Immature natural killer cell (primary cell): ENCODE measurements at regions not wholly inside any gene's neighbourhood (a gene's known extent, or its start where the extent isn't known, plus 50 kb on each side); places are given as distances from the start of the nearest gene placed in this dataset.

Experiments
- DNase-seq, 3 donors: peaks; one replicate each; pipeline ENCODE4 v3.0.0; 2022; ENCODE audit warnings: mixed read lengths in 1 of 3
- H3K27ac Mint-ChIP-seq, 6 donors: one replicate each; pipeline ENCODE4 v1.8.0; 2020; ENCODE audit warnings: mixed read lengths in 6 of 6, mild to moderate bottlenecking in 5 of 6, inconsistent platforms in 4 of 6, moderate library complexity in 3 of 6
- H3K27me3 Mint-ChIP-seq, 3 donors: one replicate each; pipeline ENCODE4 v1.8.0; 2020 to 2021; ENCODE audit warnings: low read depth in 3 of 3, mild to moderate bottlenecking in 3 of 3, mixed read lengths in 3 of 3, moderate library complexity in 3 of 3, inconsistent platforms in 1 of 3
- H3K36me3 Mint-ChIP-seq, 3 donors: one replicate each; pipeline ENCODE4 v1.8.0; 2020; ENCODE audit warnings: mixed read lengths in 3 of 3, inconsistent platforms in 2 of 3, mild to moderate bottlenecking in 2 of 3
- H3K4me1 Mint-ChIP-seq, 2 donors: one replicate each; pipeline ENCODE4 v1.8.0; 2020; ENCODE audit warnings: inconsistent platforms in 2 of 2, mild to moderate bottlenecking in 2 of 2, mixed read lengths in 2 of 2, moderate library complexity in 1 of 2
- H3K4me3 Mint-ChIP-seq, 5 donors: one replicate each; pipeline ENCODE4 v1.8.0; 2020; ENCODE audit warnings: mild to moderate bottlenecking in 5 of 5, mixed read lengths in 5 of 5, inconsistent platforms in 3 of 5, moderate library complexity in 3 of 5
- H3K9me3 Mint-ChIP-seq, 6 donors: one replicate each; pipeline ENCODE4 v1.8.0; 2020; ENCODE audit warnings: mild to moderate bottlenecking in 6 of 6, mixed read lengths in 6 of 6, inconsistent platforms in 4 of 6, moderate library complexity in 3 of 6

GRCh38 chr15:29466292-29466691, 196.7 kb upstream of the NSMCE3 start:
- Mint-ChIP-seq H3K9me3 (no peaks in the 10 kb centered on the region), H3K27ac (no peak overlapping the region), H3K4me1 (no peaks in the 10 kb centered on the region), H3K4me3 (no peak overlapping the region), H3K36me3 (no peaks in the 10 kb centered on the region), H3K27me3 (peaks cover 0 to 4% (median 4%) of the 10 kb centered on the region in 3 donors)
- DNase-seq = no peak

DNA sequence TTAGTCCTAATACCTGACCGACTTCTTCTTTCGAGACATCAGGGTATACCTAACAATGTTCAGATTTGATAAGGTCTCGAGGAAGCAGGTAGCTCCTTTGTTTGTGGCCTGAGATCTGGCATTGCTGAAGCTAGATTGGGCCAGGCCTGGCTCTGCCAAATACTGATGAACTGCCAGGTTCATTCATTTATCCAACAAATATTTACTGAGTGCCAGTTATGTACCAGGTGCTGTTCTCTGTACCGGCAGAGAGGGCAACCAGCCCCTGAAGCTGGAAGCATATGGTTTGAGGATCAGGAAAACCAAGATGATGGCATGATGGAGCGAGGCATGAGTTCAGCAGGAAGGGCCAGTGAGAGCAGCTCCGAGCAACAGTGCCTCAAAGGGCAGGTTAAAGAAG, 196.2 kb upstream of the NSMCE3 start:
- Mint-ChIP-seq H3K9me3 (no peaks in the 10 kb centered on the region), H3K27ac (no peak overlapping the region), H3K36me3 (no peaks in the 10 kb centered on the region), H3K4me1 (no peaks in the 10 kb centered on the region), H3K27me3 (peaks cover 0 to 4% (median 4%) of the 10 kb centered on the region in 3 donors), H3K4me3 (no peak overlapping the region)
- no peak for DNase-seq

DNA sequence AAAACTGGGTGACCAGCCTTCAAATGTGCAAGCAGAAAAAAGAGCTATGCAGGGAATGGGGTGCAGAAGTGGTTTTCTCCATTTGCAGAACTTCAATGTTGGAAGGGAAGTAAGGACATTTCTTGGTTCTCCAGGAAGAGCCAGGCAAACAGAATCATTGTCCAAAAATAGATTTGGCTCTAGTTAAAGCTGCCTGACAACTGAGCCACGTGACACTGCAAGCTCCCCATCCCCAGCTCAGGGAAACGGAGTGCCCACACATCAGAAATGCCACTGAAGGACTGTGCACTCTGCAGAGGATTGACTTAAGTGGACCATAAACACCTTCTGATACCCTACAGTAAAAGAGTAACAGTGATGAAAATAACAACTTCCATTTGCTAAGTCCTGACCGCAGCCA, 195.6 kb upstream of the NSMCE3 start:
- Mint-ChIP-seq H3K27me3 (peaks cover 0 to 4% (median 4%) of the 10 kb centered on the region in 3 donors), H3K27ac (no peak overlapping the region), H3K9me3 (no peaks in the 10 kb centered on the region), H3K36me3 (no peaks in the 10 kb centered on the region), H3K4me3 (no peak overlapping the region), H3K4me1 (no peaks in the 10 kb centered on the region)
- DNase-seq = no peak

GRCh38 chr15:29461877-29462276, 192.3 kb upstream of the NSMCE3 start:
- Mint-ChIP-seq H3K4me3 (no peak overlapping the region), H3K9me3 (no peaks in the 10 kb centered on the region), H3K36me3 (no peaks in the 10 kb centered on the region), H3K27me3 (peaks cover 0 to 3% (median 0%) of the 10 kb centered on the region in 3 donors), H3K4me1 (no peaks in the 10 kb centered on the region), H3K27ac (no peak overlapping the region)
- no peak for DNase-seq

DNA sequence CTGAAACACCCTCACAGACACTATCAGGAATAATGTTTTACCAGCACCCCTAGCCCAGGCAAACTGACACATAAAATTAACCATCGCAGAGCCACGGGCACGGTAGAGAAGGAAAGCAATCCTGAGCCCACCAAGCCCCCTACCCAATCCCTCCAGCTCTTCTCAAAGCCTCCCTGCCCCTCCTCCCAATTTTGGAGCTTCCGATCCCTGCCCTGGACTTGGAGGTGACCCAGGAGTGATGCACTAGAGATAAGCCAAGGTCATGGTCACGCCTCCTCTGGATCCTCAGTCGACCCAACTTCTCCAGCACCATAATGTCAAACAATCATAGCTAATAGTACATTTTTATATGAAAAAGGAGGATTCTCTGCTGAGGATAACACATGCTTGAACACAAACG, 188.7 kb upstream of the NSMCE3 start:
- no peaks in the 10 kb centered on the region for H3K9me3 Mint-ChIP-seq
- no peak overlapping the region for H3K4me3 Mint-ChIP-seq
- no peaks in the 10 kb centered on the region for H3K36me3 Mint-ChIP-seq
- peaks cover 0 to 6% (median 5%) of the 10 kb centered on the region in 3 donors for H3K27me3 Mint-ChIP-seq
- no peak for DNase-seq
- peaks cover 3 to 10% of the 10 kb centered on the region in 2 donors for H3K4me1 Mint-ChIP-seq
- no peak overlapping the region for H3K27ac Mint-ChIP-seq

GRCh38 chr15:29457729-29458128, 188.1 kb upstream of the NSMCE3 start:
- Mint-ChIP-seq H3K4me3 (no peak overlapping the region), H3K9me3 (no peaks in the 10 kb centered on the region), H3K27ac (no peak overlapping the region), H3K4me1 (peaks cover 7 to 17% of the 10 kb centered on the region in 2 donors), H3K36me3 (no peaks in the 10 kb centered on the region), H3K27me3 (peaks cover 0 to 6% (median 5%) of the 10 kb centered on the region in 3 donors)
- DNase-seq = no peak

DNA sequence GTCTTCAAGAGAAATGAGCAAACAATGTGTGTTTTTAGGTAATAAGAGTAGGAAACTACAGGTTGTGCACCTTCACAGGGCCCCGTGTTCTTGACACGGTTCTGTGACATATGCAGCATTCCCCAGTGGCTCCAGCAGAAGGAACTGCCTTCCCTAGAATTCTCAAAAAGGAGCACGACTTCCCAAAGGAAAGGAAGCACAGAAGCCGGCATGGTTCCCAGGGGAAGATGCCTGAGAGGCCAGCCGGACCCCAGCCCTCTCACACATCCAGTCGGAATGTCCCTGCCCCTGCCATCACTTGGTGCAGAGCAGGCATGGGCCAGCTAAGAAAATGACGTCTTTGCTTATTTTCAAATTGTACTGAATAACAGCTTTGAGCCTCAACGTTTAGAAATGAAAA, 187.3 kb upstream of the NSMCE3 start:
- Mint-ChIP-seq H3K9me3 (no peaks in the 10 kb centered on the region), H3K4me3 (no peak overlapping the region), H3K4me1 (peaks cover 8 to 20% of the 10 kb centered on the region in 2 donors), H3K36me3 (no peaks in the 10 kb centered on the region), H3K27me3 (peaks cover 0 to 6% (median 5%) of the 10 kb centered on the region in 3 donors), H3K27ac (no peak overlapping the region)
- DNase-seq = no peak

GRCh38 chr15:29456255-29456654, 186.6 kb upstream of the NSMCE3 start:
- Mint-ChIP-seq H3K9me3 (no peaks in the 10 kb centered on the region), H3K4me3 (no peak overlapping the region), H3K27me3 (peaks cover 0 to 6% (median 3%) of the 10 kb centered on the region in 3 donors), H3K4me1 (peaks cover 8 to 20% of the 10 kb centered on the region in 2 donors), H3K36me3 (no peaks in the 10 kb centered on the region), H3K27ac (no peak overlapping the region)
- DNase-seq = no peak

DNA sequence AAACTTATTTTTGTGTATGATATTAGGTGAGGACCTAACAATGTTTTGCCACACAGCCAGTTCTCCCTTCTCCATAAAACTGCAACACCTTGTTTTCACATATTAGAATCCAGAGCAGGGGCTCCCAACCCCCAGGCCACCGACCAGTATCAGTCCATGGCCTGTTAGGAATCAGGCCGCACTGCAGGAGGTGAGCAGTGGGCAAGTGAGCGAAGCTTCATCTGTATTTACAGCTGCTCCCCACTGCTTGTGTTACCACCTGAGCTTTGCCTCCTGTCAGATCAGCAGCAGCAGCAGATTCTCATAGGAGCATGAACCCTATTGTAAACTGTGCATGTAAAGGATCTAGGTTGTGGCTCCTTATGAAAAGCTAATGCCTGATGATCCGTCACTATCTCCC, 185.9 kb upstream of the NSMCE3 start:
- Mint-ChIP-seq H3K9me3 (peaks cover 0 to 2% (median 0%) of the 10 kb centered on the region in 6 donors), H3K27ac (no peak overlapping the region), H3K4me1 (peaks cover 8 to 20% of the 10 kb centered on the region in 2 donors), H3K27me3 (peaks cover 3 to 6% (median 3%) of the 10 kb centered on the region in 3 donors), H3K36me3 (no peaks in the 10 kb centered on the region), H3K4me3 (no peak overlapping the region)
- DNase-seq = no peak

- Mint-ChIP-seq H3K36me3 (no peaks in the 10 kb centered on the region), H3K27ac (no peak overlapping the region), H3K4me3 (no peak overlapping the region), H3K27me3 (peaks cover 3 to 6% (median 3%) of the 10 kb centered on the region in 3 donors), H3K4me1 (peaks cover 8 to 20% of the 10 kb centered on the region in 2 donors), H3K9me3 (peaks cover 0 to 2% (median 0%) of the 10 kb centered on the region in 6 donors)
- no peak for DNase-seq
Observed at GRCh38 chr15:29455055-29455454, 185.4 kb upstream of the NSMCE3 start.

DNA sequence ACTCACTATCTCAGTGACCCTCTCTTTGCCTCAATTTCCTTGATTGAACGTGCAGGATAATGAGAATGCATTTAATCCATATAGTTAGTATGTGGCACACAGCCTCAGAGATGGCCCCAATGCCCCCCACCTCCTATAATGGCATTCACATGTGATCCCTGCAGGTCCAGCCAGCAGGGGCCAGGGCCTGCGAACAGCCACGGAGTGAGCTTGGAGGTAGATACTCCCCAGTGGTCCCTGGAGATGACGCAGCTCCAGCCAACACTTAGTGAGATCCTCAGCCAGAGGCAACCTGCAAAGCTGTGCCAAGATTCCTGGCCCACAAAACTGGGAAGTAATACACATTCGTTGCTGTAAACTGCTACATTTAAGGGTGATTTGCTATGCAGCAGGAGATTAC, 184.9 kb upstream of the NSMCE3 start:
- H3K4me3 Mint-ChIP-seq = no peak overlapping the region
- peaks cover 3 to 6% (median 3%) of the 10 kb centered on the region in 3 donors for H3K27me3 Mint-ChIP-seq
- H3K9me3 Mint-ChIP-seq = peaks cover 0 to 2% (median 0%) of the 10 kb centered on the region in 6 donors
- DNase-seq = no peak
- no peak overlapping the region for H3K27ac Mint-ChIP-seq
- H3K4me1 Mint-ChIP-seq = peaks cover 8 to 20% of the 10 kb centered on the region in 2 donors
- no peaks in the 10 kb centered on the region for H3K36me3 Mint-ChIP-seq

DNA sequence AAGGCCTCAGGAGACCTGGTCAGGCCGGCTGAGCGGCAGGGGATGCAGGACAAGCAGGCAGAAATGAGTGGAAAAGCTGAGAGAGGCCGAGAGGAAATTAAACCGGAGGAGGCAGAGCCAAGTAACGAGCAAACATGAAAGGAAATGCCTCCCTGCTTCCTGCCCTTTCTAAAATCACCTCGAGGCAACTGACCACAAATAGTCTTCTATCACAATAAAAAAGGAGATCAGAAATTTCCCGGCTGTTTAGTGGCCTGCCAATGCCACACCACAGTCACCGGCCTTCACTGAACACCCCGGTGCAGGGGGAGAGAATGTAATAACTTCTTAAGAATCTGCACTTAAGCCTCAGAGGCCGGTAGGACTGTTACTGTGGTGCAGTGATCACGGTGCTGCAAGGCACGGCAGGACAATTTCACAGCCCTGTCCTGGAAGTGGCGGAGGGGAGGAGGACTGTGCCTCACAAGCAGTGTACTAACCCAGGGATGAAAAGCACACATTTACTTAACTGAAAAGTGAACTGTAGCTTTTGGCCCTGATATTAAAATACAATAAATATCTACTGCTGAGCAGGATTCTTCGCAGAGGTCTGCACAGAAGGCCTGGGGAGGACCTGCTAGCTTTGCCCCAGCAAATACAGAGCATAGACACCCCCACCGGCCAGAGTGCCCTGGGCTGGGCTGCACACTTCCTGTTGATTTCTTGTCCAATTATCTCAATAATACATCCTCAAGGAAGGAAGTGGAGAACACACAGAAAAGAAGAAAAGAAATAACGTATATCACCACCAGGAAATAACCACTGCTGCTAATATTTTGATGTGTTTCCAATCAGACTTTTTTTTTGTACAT, 183.5 kb upstream of the NSMCE3 start:
- peaks cover 0 to 2% (median 0%) of the 10 kb centered on the region in 6 donors for H3K9me3 Mint-ChIP-seq
- peaks cover 2 to 6% (median 5%) of the 10 kb centered on the region in 3 donors for H3K27me3 Mint-ChIP-seq
- DNase-seq = no peak
- H3K27ac Mint-ChIP-seq = peak overlapping the region in 1 of 6 donors; percentile 56
- H3K4me1 Mint-ChIP-seq = peaks cover 8 to 20% of the 10 kb centered on the region in 2 donors
- peak overlapping the region in 3 of 5 donors; percentile 14 to 34 (median 24) for H3K4me3 Mint-ChIP-seq
- H3K36me3 Mint-ChIP-seq = no peaks in the 10 kb centered on the region

- H3K4me3 Mint-ChIP-seq = no peak overlapping the region
- H3K4me1 Mint-ChIP-seq = peaks cover 8 to 20% of the 10 kb centered on the region in 2 donors
- peaks cover 0 to 2% (median 0%) of the 10 kb centered on the region in 6 donors for H3K9me3 Mint-ChIP-seq
- H3K36me3 Mint-ChIP-seq = no peaks in the 10 kb centered on the region
- DNase-seq = no peak
- no peak overlapping the region for H3K27ac Mint-ChIP-seq
- peaks cover 2 to 6% (median 5%) of the 10 kb centered on the region in 3 donors for H3K27me3 Mint-ChIP-seq
Observed at GRCh38 chr15:29451201-29451781, 181.7 kb upstream of the NSMCE3 start.

GRCh38 chr15:29449136-29449535, 179.5 kb upstream of the NSMCE3 start:
- Mint-ChIP-seq H3K9me3 (peaks cover 0 to 2% (median 0%) of the 10 kb centered on the region in 6 donors), H3K36me3 (no peaks in the 10 kb centered on the region), H3K4me1 (peaks cover 8 to 17% of the 10 kb centered on the region in 2 donors), H3K27ac (no peak overlapping the region), H3K4me3 (no peak overlapping the region), H3K27me3 (peaks cover 0 to 5% (median 2%) of the 10 kb centered on the region in 3 donors)
- DNase-seq = no peak
